Breast epithelium (tissue), 3 donors: ENCODE measurements at regions not wholly inside any gene's neighbourhood (a gene's known extent, or its start where the extent isn't known, plus 50 kb on each side); places are given as distances from the start of the nearest gene placed in this dataset.

Experiments used
- CTCF ChIP-seq, 3 donors: fragments of 450-650 bp; IDR thresholded peaks; one replicate each; pipeline ENCODE4 v1.5.1; 2016 to 2017; ENCODE audit warnings: antibody characterized with exemption in 3 of 3, mild to moderate bottlenecking in 3 of 3, moderate library complexity in 3 of 3
- POLR2AphosphoS5 ChIP-seq, 3 donors: sonication (generic); formaldehyde crosslinking; IDR thresholded peaks; one replicate each; pipeline ENCODE4 v1.6.1; 2017; ENCODE audit warnings: antibody characterized with exemption in 3 of 3

- no peak for TF ChIP-seq CTCF (IDR thresholded peaks at IDR 0.05)
- TF ChIP-seq POLR2AphosphoS5 (IDR thresholded peaks at IDR 0.05), result no peak
Measured at GRCh38 chr1:84755216-84755615, 65.0 kb upstream of the SSX2IP start.
